ENCODE measurements at regions not wholly inside any gene's neighbourhood (a gene's known extent, or its start where the extent isn't known, plus 50 kb on each side); places are given as distances from the start of the nearest gene placed in this dataset.

GRCh38 chr18:78785706-78786105 is 193.9 kb upstream of the SALL3 start:
- TF ChIP-seq BHLHE40 (IDR thresholded peaks at IDR 0.05; ENCODE audit: borderline replicate concordance) = no peak
- no peak for TF ChIP-seq PKNOX1 (IDR thresholded peaks at IDR 0.05)
